22Rv1 (cell line): ENCODE measurements at regions not wholly inside any gene's neighbourhood (a gene's known extent, or its start where the extent isn't known, plus 50 kb on each side); places are given as distances from the start of the nearest gene placed in this dataset.

Source experiments
- CTCF ChIP-seq: fragments of 450-650 bp; IDR thresholded peaks from 2 replicates; pipeline ENCODE4 v1.5.1; 2017; ENCODE audit warnings: mild to moderate bottlenecking
- ZFX ChIP-seq: fragments of 450-650 bp; IDR thresholded peaks from 2 replicates; pipeline ENCODE4 v1.6.1; 2017; ENCODE audit warnings: antibody characterized with exemption, borderline replicate concordance

DNA sequence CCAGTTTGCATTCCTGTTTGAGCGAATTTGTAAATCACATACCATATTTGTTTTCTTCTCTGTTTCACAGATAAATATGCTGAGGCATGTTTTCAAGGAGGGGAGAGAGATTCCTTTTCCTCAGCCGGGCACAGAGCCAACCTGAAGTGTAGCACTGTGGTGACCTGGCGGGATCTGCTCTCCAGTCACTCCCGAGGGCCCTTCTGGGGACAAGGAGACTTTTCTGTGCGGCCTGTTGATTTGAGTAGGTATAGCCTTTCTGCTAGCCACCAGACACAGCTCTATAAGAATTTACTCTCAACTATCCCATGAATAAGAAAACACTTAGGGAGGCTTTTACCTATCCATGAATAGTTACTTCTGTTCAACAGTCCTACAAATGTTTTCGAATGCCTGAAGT is 63.5 kb upstream of the FDX1 start:
- no peak for TF ChIP-seq CTCF
- TF ChIP-seq ZFX, result no peak
